Right lobe of liver (tissue), 4 donors: ENCODE measurements at regions not wholly inside any gene's neighbourhood (a gene's known extent, or its start where the extent isn't known, plus 50 kb on each side); places are given as distances from the start of the nearest gene placed in this dataset.

Experiments
- POLR2A ChIP-seq: fragments of 450-650 bp; IDR thresholded peaks from one replicate; pipeline ENCODE4 v1.6.1; 2017; ENCODE audit warnings: antibody characterized with exemption, mild to moderate bottlenecking
- TF ChIP-seq, protein P1 (sequence below), 4 donors: fragments of 200-600 bp in 3 of 4; fragments of 450-650 bp in 1 of 4; IDR thresholded peaks; one replicate each; pipeline versions ENCODE4 v1.5.1 to v1.8.0; 2016 to 2022; ENCODE audit warnings: antibody characterized with exemption in 4 of 4, mild to moderate bottlenecking in 2 of 4
- donor health status: DM: no; HTN: no; CAD: no.
- donor health status: DM: no; HTN: no; CAD: no.
- donor health status: DM: no; HTN: yes; CAD: no.

DNA sequence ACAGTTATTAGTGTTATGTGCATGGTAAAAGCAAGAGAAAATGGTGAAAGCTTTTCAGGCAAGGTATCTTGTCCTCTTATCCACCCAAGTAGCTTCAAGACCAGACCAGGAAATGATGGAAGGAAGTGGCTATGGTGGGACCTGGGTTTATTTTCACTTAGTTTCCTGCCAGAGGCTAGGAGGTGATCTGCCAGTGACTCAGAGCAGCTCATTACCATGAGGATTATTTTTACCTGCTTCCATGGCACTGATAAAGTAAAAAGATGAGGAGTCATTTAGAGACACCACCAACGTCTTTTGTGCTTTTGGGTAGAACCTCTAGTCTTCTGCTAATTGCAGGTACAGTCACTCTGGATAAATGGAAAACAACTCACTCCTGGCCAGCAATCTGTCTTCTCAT is 339.9 kb upstream of the KIRREL3 start:
- TF ChIP-seq, protein P1, sequence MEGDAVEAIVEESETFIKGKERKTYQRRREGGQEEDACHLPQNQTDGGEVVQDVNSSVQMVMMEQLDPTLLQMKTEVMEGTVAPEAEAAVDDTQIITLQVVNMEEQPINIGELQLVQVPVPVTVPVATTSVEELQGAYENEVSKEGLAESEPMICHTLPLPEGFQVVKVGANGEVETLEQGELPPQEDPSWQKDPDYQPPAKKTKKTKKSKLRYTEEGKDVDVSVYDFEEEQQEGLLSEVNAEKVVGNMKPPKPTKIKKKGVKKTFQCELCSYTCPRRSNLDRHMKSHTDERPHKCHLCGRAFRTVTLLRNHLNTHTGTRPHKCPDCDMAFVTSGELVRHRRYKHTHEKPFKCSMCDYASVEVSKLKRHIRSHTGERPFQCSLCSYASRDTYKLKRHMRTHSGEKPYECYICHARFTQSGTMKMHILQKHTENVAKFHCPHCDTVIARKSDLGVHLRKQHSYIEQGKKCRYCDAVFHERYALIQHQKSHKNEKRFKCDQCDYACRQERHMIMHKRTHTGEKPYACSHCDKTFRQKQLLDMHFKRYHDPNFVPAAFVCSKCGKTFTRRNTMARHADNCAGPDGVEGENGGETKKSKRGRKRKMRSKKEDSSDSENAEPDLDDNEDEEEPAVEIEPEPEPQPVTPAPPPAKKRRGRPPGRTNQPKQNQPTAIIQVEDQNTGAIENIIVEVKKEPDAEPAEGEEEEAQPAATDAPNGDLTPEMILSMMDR (IDR thresholded peaks at IDR 0.05) = no peak
- no peak for TF ChIP-seq POLR2A
